ENCODE measurements at regions not wholly inside any gene's neighbourhood (a gene's known extent, or its start where the extent isn't known, plus 50 kb on each side); places are given as distances from the start of the nearest gene placed in this dataset.

- TF ChIP-seq CTCF (IDR thresholded peaks at IDR 0.05) (no peak), POLR2A (IDR thresholded peaks at IDR 0.05) (no peak)
Observed at GRCh38 chr11:80420374-80420773, 979.5 kb upstream of the TENM4 start.
